H1 (cell line): ENCODE measurements at regions not wholly inside any gene's neighbourhood (a gene's known extent, or its start where the extent isn't known, plus 50 kb on each side); places are given as distances from the start of the nearest gene placed in this dataset.

Experiments
- CTCF ChIA-PET: fragments of 300-600 bp; sonication (Branson Sonifier 250); formaldehyde crosslinking; loops from one replicate; lab custom pipeline; 2021; ENCODE audit not compliant: partially characterized antibody; lab: Charles Lee
- POLR2A ChIA-PET: fragments of 300-600 bp; sonication (Branson Sonifier 250); formaldehyde crosslinking; loops from one replicate; lab custom pipeline; 2021; ENCODE audit warnings: inconsistent platforms; ENCODE audit not compliant: partially characterized antibody; lab: Charles Lee
- DNase-seq, 2 experiments: peaks; one replicate each; pipeline versions ENCODE4 v3.0.0 to v3.0.0-alpha.2; 2010 to 2022; ENCODE audit warnings: low spot score in 2 of 2, low read depth in 1 of 2, mixed read lengths in 1 of 2
- FAIRE-seq: peaks from 2 replicates; lab custom pipeline; 2011; peaks lifted over from hg19 to GRCh38; lab: Jason Lieb, UNC
- H2AFZ ChIP-seq: 2 replicates; pipeline ENCODE4 v1.8.1; 2012; ENCODE audit warnings: low read length, inconsistent platforms
- H2AK5ac ChIP-seq: 2 replicates; pipeline ENCODE4 v1.6.1; 2013; ENCODE audit warnings: low read depth, low read length
- H2BK120ac ChIP-seq: replicated peaks from 2 replicates; pipeline ENCODE3; 2013; ENCODE audit warnings: low read depth, low read length, inconsistent platforms
- H2BK12ac ChIP-seq: 2 replicates; pipeline ENCODE4 v1.6.1; 2013; ENCODE audit warnings: low read depth, low read length
- H2BK15ac ChIP-seq: 2 replicates; pipeline ENCODE4 v1.6.1; 2013; ENCODE audit warnings: low read length
- H2BK20ac ChIP-seq: 2 replicates; pipeline ENCODE4 v1.6.1; 2013; ENCODE audit warnings: low read length
- H2BK5ac ChIP-seq: 2 replicates; pipeline ENCODE4 v1.6.1; 2013; ENCODE audit warnings: low read depth, low read length
- H3K14ac ChIP-seq: 2 replicates; pipeline ENCODE4 v1.6.1; 2013; ENCODE audit warnings: inconsistent platforms; ENCODE audit not compliant: insufficient read length
- H3K18ac ChIP-seq: 2 replicates; pipeline ENCODE4 v1.6.1; 2013; ENCODE audit warnings: low read length; ENCODE audit errors: extremely low read depth
- H3K23ac ChIP-seq: 2 replicates; pipeline ENCODE4 v1.6.1; 2013; ENCODE audit warnings: inconsistent platforms; ENCODE audit not compliant: insufficient read length
- H3K23me2 ChIP-seq: 2 replicates; pipeline ENCODE4 v1.6.1; 2013; ENCODE audit warnings: low read depth, low read length
- H3K27ac ChIP-seq: 2 replicates; pipeline ENCODE4 v1.6.1; 2011; ENCODE audit warnings: low read depth, low read length, inconsistent platforms
- H3K27me3 ChIP-seq, 4 experiments: replicated peaks in 1 of 4; 1 replicate in 1 of 4; 2 replicates in 3 of 4; pipeline versions ENCODE4 v1.6.1 to v1.8.1; 2011 to 2013; ENCODE audit warnings: low read length in 3 of 4, mild to moderate bottlenecking in 3 of 4, inconsistent platforms in 2 of 4, mixed read lengths in 2 of 4, moderate library complexity in 1 of 4; ENCODE audit not compliant: control insufficient read depth in 3 of 4, insufficient read depth in 3 of 4; ENCODE audit errors: extremely low read depth in 1 of 4
- H3K36me3 ChIP-seq, 4 experiments: 2 replicates each; pipeline versions ENCODE4 v1.6.1 to v1.8.1; 2011 to 2013; ENCODE audit warnings: mild to moderate bottlenecking in 4 of 4, low read length in 3 of 4, moderate library complexity in 2 of 4, control low read depth in 1 of 4, inconsistent platforms in 1 of 4; ENCODE audit not compliant: insufficient read depth in 4 of 4, control insufficient read depth in 2 of 4
- H3K4ac ChIP-seq: replicated peaks from 2 replicates; pipeline ENCODE3; 2013; ENCODE audit warnings: low read length, low read depth, mixed read lengths, inconsistent platforms; ENCODE audit not compliant: insufficient read length
- H3K4me1 ChIP-seq, 4 experiments: replicated peaks in 1 of 4; 1 replicate in 1 of 4; 2 replicates in 3 of 4; pipeline versions ENCODE4 v1.6.1 to v1.8.1; 2011 to 2013; ENCODE audit warnings: low read length in 3 of 4, inconsistent platforms in 2 of 4, mixed read lengths in 1 of 4; ENCODE audit not compliant: insufficient read depth in 4 of 4, control insufficient read depth in 3 of 4
- H3K4me2 ChIP-seq, 2 experiments: 2 replicates each; pipeline versions ENCODE4 v1.6.1 to v1.8.1; 2011 to 2013; ENCODE audit warnings: low read depth in 2 of 2, low read length in 2 of 2, control low read depth in 1 of 2, inconsistent platforms in 1 of 2, mild to moderate bottlenecking in 1 of 2; ENCODE audit not compliant: insufficient read depth in 1 of 2
- H3K4me3 ChIP-seq, 4 experiments: fragments of 200-600, 300-600 bp in 1 of 4; sonication (generic), shearing (Covaris generic), sonication (Bioruptor Twin) in 1 of 4; 2 replicates each; pipeline versions ENCODE4 v1.5.1 to v1.8.1; 2011 to 2016; ENCODE audit warnings: low read length in 4 of 4, low read depth in 3 of 4, control low read depth in 2 of 4, inconsistent platforms in 2 of 4, mild to moderate bottlenecking in 2 of 4, mixed read lengths in 1 of 4, moderate library complexity in 1 of 4; ENCODE audit not compliant: insufficient read depth in 2 of 4; ENCODE audit errors: extremely low read depth in 1 of 4
- H3K56ac ChIP-seq: replicated peaks from 2 replicates; pipeline ENCODE3; 2013; ENCODE audit warnings: low read depth, mild to moderate bottlenecking, mixed read lengths, low read length, inconsistent platforms; ENCODE audit not compliant: insufficient read length
- H3K79me1 ChIP-seq: 2 replicates; pipeline ENCODE4 v1.6.1; 2013; ENCODE audit warnings: low read depth, low read length, control low read depth
- H3K79me2 ChIP-seq, 2 experiments: 2 replicates each; pipeline versions ENCODE4 v1.6.1 to v1.8.1; 2012 to 2013; ENCODE audit warnings: low read length in 2 of 2, mild to moderate bottlenecking in 2 of 2, inconsistent platforms in 1 of 2; ENCODE audit not compliant: insufficient read depth in 2 of 2, control insufficient read depth in 1 of 2
- H3K9ac ChIP-seq, 4 experiments: replicated peaks in 1 of 4; 1 replicate in 1 of 4; 2 replicates in 3 of 4; pipeline versions ENCODE4 v1.6.1 to v1.8.1; 2011 to 2013; ENCODE audit warnings: low read depth in 3 of 4, low read length in 3 of 4, control low read depth in 2 of 4, mild to moderate bottlenecking in 2 of 4, moderate library complexity in 2 of 4, inconsistent platforms in 1 of 4; ENCODE audit errors: extremely low read depth in 1 of 4
- H3K9me3 ChIP-seq, 2 experiments: 2 replicates each; pipeline versions ENCODE4 v1.6.1 to v1.8.1; 2012 to 2013; ENCODE audit warnings: mild to moderate bottlenecking in 2 of 2, moderate library complexity in 2 of 2, control low read depth in 1 of 2, inconsistent platforms in 1 of 2, low read depth in 1 of 2, low read length in 1 of 2, mixed read lengths in 1 of 2; ENCODE audit not compliant: insufficient read depth in 2 of 2
- H4K20me1 ChIP-seq, 2 experiments: replicated peaks in 1 of 2; 2 replicates each; pipeline versions ENCODE3 to v1.8.1; 2011 to 2013; ENCODE audit warnings: inconsistent platforms in 2 of 2, low read length in 2 of 2, mild to moderate bottlenecking in 1 of 2; ENCODE audit not compliant: insufficient read depth in 2 of 2, control insufficient read depth in 1 of 2
- H4K5ac ChIP-seq: 2 replicates; pipeline ENCODE4 v1.6.1; 2013; ENCODE audit warnings: low read length, low read depth, mixed read lengths, inconsistent platforms; ENCODE audit not compliant: insufficient read length
- H4K8ac ChIP-seq: 2 replicates; pipeline ENCODE4 v1.8.0; 2013; ENCODE audit warnings: mild to moderate bottlenecking, moderate library complexity, low read length, inconsistent platforms; ENCODE audit not compliant: insufficient read depth; ENCODE audit errors: extremely low read depth
- H4K91ac ChIP-seq: replicated peaks from 2 replicates; pipeline ENCODE3; 2013; ENCODE audit warnings: low read length, mixed read lengths, inconsistent platforms; ENCODE audit not compliant: insufficient read length
- BRCA1 ChIP-seq: IDR thresholded peaks from 2 replicates; pipeline ENCODE4 v1.6.1; 2012; ENCODE audit warnings: low read depth, low read length, improper control_type of control experiment
- CREB1 ChIP-seq: IDR thresholded peaks from 2 replicates; pipeline ENCODE4 v1.6.1; 2012; ENCODE audit warnings: inconsistent platforms
- GTF2F1 ChIP-seq: IDR thresholded peaks from 2 replicates; pipeline ENCODE4 v1.6.1; 2012; ENCODE audit warnings: low read depth, low read length, improper control_type of control experiment, borderline replicate concordance
- KDM4A ChIP-seq: IDR thresholded peaks from one replicate; pipeline ENCODE4 v1.7.1; 2012; ENCODE audit warnings: low read depth, mild to moderate bottlenecking, moderate library complexity, low read length, inconsistent platforms; ENCODE audit not compliant: severe bottlenecking
- SAP30 ChIP-seq: fragments of 300-600 bp; sonication (generic); IDR thresholded peaks from 2 replicates; pipeline ENCODE4 v1.7.1; 2012; ENCODE audit warnings: low read length, moderate library complexity, mild to moderate bottlenecking, inconsistent platforms; ENCODE audit not compliant: insufficient read depth, insufficient replicate concordance
- SRF ChIP-seq: IDR thresholded peaks from 2 replicates; pipeline ENCODE4 v1.6.1; 2011; ENCODE audit warnings: mild to moderate bottlenecking, low read depth, low read length, moderate library complexity
- WGBS, 2 experiments: shearing (Covaris generic) in 1 of 2; methylation state at CpG; one replicate each; pipeline versions ENCODE4 v1.1.6 to v1.1.7; 2013 to 2015; ENCODE audit warnings: low lambda C conversion rate in 2 of 2, mixed read lengths in 2 of 2, inconsistent platforms in 1 of 2, low coverage in 1 of 2, missing lambda C conversion rate in 1 of 2; ENCODE audit not compliant: insufficient replicate concordance in 2 of 2, insufficient coverage in 1 of 2, insufficient read length in 1 of 2; ENCODE audit errors: extremely low coverage in 1 of 2, missing lambda C conversion rate in 1 of 2; 5-methylcytosine and 5-hydroxymethylcytosine counted together

- DNase-seq (no peak), FAIRE-seq (no peak)
- Histone ChIP-seq H3K79me2 (no peaks in the 10 kb centered on the region), H3K27me3 (no peaks in the 10 kb centered on the region), H2BK15ac (no peak overlapping the region), H4K20me1 (no peaks in the 10 kb centered on the region), H2BK5ac (no peak overlapping the region), H3K23me2 (no peaks in the 10 kb centered on the region), H3K4me3 (no peak overlapping the region), H3K27ac (no peak overlapping the region), H2BK20ac (no peak overlapping the region), H3K9ac (no peak overlapping the region), H2AFZ (no peak overlapping the region), H3K18ac (no peak overlapping the region), H3K9me3 (peaks cover 0 to 5% of the 10 kb centered on the region in 2 experiments; a peak in 1 of 4 replicates), H3K14ac (no peak overlapping the region), H3K4me2 (no peak overlapping the region), H4K91ac (no peak overlapping the region), H4K5ac (no peak overlapping the region), H3K79me1 (no peaks in the 10 kb centered on the region), H2BK120ac (no peak overlapping the region), H3K36me3 (no peaks in the 10 kb centered on the region), H4K8ac (no peak overlapping the region), H2BK12ac (no peak overlapping the region), H3K4ac (no peak overlapping the region), H3K56ac (no peak overlapping the region), H3K23ac (no peak overlapping the region), H2AK5ac (no peak overlapping the region), H3K4me1 (no peaks in the 10 kb centered on the region)
- 72% methylated on average over 2 of the region's 2 CpGs; no CpG with 5 or more reads in 1 of the 2 experiments for WGBS, 2 experiments
- CTCF ChIA-PET, result no interaction called here
- POLR2A ChIA-PET, result no interaction called here
- TF ChIP-seq KDM4A (no peak), GTF2F1 (no peak), SRF (no peak), CREB1 (no peak), BRCA1 (no peak), SAP30 (no peak)
Observed at GRCh38 chr6:86107985-86108384, 465.3 kb upstream of the SYNCRIP start.
